Coronary artery (tissue), 2 donors: ENCODE measurements at regions not wholly inside any gene's neighbourhood (a gene's known extent, or its start where the extent isn't known, plus 50 kb on each side); places are given as distances from the start of the nearest gene placed in this dataset.

Experiments
- DNase-seq: peaks from one replicate; pipeline ENCODE4 v3.0.0-alpha.2; 2017; ENCODE audit warnings: low spot score
- H3K27ac ChIP-seq, 2 donors: fragments of 200-600 bp; sonication (generic); one replicate each; pipeline ENCODE4 v1.5.1; 2016 to 2019
- H3K4me3 ChIP-seq: fragments of 200-600 bp; sonication (generic); 2 replicates; pipeline ENCODE4 v1.5.1; 2016; ENCODE audit warnings: mild to moderate bottlenecking, moderate library complexity
- TF ChIP-seq, protein P1 (sequence below): fragments of 200-600 bp; sonication (generic); IDR thresholded peaks from one replicate; pipeline ENCODE4 v1.5.1; 2019; ENCODE audit warnings: antibody characterized with exemption

DNA sequence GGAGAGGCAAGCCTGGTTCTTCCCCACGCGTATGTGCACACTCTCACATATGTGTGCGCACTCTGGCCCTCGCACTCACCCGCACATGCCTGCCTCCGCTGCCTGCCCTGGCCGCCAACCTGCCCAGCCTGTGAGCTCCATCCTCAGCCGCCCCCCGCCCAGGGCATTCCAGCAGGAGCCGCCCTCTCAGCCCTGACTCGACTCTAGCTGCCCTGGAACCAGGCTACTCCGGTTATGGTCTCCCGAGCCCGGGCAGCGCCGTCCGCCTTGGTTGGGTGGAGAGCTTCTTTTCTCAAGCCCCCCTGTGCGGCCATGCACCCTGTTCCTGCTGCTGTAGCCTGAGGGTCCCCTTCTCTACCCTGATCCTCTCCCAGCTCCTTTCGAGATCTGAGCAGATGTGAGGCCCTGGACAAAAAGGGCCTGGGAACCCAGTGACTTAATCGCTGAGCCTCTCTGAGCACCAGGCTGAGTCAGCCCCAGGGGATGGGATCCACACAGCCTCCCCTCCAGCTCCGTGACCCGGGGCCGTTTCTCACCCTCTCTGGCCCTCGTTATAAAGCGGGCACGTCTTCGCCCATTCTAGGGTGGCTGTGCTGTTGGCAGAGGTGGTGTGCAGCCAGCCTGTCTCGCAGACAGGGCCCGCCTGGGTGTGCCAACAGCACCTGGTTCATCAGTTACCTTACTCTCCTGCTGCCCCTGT, 191.5 kb downstream of the TEX29 start:
- TF ChIP-seq, protein P1, sequence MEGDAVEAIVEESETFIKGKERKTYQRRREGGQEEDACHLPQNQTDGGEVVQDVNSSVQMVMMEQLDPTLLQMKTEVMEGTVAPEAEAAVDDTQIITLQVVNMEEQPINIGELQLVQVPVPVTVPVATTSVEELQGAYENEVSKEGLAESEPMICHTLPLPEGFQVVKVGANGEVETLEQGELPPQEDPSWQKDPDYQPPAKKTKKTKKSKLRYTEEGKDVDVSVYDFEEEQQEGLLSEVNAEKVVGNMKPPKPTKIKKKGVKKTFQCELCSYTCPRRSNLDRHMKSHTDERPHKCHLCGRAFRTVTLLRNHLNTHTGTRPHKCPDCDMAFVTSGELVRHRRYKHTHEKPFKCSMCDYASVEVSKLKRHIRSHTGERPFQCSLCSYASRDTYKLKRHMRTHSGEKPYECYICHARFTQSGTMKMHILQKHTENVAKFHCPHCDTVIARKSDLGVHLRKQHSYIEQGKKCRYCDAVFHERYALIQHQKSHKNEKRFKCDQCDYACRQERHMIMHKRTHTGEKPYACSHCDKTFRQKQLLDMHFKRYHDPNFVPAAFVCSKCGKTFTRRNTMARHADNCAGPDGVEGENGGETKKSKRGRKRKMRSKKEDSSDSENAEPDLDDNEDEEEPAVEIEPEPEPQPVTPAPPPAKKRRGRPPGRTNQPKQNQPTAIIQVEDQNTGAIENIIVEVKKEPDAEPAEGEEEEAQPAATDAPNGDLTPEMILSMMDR, result no peak
- DNase-seq, result peak; percentile 65
- no peak overlapping the region for H3K27ac ChIP-seq
- no peak overlapping the region for H3K4me3 ChIP-seq

DNA sequence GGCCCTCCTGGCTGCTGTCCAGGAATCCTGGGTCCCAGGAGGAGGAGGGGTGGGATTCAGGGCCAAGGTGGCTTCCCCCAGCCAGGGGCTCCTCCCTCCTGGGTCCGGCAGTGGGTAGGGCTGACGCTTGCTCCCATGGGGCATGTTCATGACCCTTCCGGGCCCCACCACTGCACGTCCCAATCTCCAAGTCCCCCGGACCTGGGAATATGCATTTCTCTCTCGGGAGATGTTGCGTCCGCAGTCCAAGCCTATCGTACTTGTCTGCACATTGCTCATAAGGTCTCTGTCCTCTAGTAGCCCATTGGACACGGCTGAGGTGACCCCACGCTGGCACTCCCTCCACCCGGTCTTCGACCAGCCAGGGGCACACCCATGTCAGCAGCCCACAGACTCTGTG, 192.3 kb downstream of the TEX29 start:
- H3K4me3 ChIP-seq, result no peak overlapping the region
- DNase-seq, result peak; percentile 63
- TF ChIP-seq, protein P1, result no peak
- H3K27ac ChIP-seq, result no peak overlapping the region

DNA sequence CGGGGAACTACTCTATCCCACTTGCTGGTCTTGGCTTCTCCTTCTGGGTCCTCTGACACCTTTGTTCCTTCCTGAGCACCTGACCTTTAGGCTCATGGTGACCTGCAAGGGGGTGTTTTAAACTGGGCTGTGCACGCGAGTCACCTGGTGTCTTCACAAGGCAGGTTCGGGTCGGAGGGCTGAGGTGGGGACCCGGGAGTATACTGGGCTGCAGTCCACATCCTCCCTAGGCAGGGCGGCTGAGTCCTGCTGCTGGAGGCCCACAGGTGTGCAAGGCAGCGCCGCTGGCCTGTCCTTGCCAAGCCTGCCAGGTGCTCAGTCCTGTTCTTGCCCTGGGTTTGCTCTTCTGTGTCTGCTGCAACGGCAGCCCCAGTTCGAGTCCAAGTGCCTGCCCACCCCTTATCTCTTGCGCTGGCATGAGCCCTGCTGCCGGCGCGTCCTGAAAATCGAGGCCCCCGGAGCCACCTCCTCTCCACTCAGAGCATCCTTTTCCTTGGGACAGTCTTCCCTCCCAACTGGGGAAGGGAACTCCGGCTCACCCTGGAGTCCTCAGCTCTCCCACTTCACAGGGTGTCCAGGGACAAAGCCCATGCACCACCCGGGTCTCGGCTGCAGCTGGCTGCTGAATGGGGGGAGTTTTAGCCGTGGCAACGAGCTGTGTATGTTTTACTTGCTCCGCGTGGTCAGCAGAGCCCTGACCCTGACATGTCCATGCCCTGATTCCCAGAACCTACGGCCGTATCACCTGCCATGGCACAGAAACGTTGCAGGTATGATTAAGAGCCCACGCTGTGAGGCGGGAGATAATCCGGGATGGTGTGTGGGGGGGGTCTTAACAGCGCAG, 193.5 kb downstream of the TEX29 start:
- Histone ChIP-seq H3K27ac (no peak overlapping the region), H3K4me3 (no peak overlapping the region)
- DNase-seq, result peak; percentile 56
- TF ChIP-seq, protein P1, result no peak

DNA sequence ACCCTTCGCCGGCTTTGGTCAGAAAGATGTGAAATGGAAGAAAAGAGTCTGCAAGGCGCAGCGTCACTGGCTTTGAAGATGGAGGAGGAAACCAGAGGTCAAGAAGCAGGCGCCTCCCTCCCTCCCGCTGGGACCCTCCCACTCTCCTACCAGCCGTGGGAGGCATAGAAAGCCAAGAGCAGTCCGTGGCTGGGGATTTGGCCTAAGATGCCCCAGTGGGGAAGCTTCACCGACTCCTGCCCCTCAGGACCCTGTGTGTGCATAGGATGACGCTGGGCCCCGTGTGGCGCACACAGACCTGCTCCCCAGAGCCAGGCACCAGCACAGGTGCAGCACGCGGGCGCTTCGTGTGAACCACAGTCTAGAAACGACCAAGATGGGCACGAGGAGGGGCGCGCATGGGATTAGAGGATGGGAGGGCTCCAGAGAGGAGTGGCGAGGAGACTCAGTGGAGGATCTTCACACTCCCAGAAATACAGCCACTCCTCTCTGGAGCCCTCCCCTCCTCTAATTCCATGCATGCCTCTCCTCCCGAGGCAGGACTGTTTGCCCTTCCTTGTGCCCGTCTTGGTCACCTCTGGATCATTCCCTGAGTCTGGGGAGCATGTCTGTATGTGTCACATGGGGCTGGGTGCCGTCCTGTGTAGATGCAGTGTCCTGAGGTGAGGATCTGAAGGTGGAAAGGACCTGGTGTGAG, 194.3 kb downstream of the TEX29 start:
- peak; percentile 28 for DNase-seq
- Histone ChIP-seq H3K27ac (no peak overlapping the region), H3K4me3 (no peak overlapping the region)
- TF ChIP-seq, protein P1, result no peak

DNA sequence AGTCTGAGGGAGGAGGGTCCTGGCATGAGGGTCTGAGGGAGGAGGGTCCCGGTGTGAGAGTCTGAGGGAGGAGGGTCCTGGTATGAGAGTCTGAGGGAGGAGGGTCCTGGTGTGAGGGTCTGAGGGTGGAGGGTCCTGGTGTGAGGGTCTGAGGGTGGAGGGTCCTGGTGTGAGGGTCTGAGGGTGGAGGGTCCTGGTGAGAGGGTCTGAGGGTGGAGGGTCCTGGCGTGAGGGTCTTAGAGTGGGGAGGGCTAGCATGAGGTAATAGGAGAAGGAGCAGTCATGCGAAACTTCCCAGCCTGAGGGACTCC, 194.8 kb downstream of the TEX29 start:
- no peak overlapping the region for H3K4me3 ChIP-seq
- H3K27ac ChIP-seq, result no peak overlapping the region
- TF ChIP-seq, protein P1, result no peak
- DNase-seq, result no peak

DNA sequence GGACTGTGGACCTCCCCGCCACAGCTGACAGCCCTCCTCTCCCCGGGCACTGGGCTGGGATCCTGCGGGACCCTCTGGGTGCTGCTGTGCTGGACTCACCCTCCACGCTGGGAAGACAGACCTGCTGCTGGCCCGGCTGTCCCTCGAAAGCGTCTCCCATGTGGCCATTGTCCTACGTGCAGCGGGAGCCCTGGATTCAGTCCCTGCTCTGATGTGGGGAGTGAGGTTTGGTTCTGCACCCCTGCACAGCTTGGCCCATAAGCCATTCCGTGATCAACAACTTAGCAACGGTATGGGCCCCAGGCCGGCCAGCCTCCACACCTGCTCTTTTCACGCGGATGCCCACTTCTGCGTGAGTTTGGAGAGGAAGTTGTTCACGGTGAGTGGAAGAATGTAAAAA, 195.2 kb downstream of the TEX29 start:
- no peak overlapping the region for H3K4me3 ChIP-seq
- TF ChIP-seq, protein P1, result no peak
- peak; percentile 58 for DNase-seq
- H3K27ac ChIP-seq, result no peak overlapping the region
